Hepatocyte (in vitro differentiated cells): ENCODE measurements at regions not wholly inside any gene's neighbourhood (a gene's known extent, or its start where the extent isn't known, plus 50 kb on each side); places are given as distances from the start of the nearest gene placed in this dataset.

Experiments used
- EZH2 ChIP-seq: fragments of 200-600 bp; sonication (generic); IDR thresholded peaks from 2 replicates; pipeline ENCODE4 v1.6.1; 2016; ENCODE audit warnings: antibody characterized with exemption, mild to moderate bottlenecking, borderline replicate concordance
- EZH2phosphoT487 ChIP-seq: fragments of 200-600 bp; sonication (generic); IDR thresholded peaks from one replicate; pipeline ENCODE4 v1.6.1; 2018; ENCODE audit warnings: antibody characterized with exemption, mild to moderate bottlenecking, low read depth, moderate library complexity; ENCODE audit not compliant: unreplicated experiment, severe bottlenecking
- TF ChIP-seq, protein P1 (sequence below): fragments of 200-600 bp; sonication (generic); IDR thresholded peaks from 2 replicates; pipeline ENCODE4 v1.5.1; 2016; ENCODE audit warnings: antibody characterized with exemption, mild to moderate bottlenecking; ENCODE audit not compliant: poor library complexity

DNA sequence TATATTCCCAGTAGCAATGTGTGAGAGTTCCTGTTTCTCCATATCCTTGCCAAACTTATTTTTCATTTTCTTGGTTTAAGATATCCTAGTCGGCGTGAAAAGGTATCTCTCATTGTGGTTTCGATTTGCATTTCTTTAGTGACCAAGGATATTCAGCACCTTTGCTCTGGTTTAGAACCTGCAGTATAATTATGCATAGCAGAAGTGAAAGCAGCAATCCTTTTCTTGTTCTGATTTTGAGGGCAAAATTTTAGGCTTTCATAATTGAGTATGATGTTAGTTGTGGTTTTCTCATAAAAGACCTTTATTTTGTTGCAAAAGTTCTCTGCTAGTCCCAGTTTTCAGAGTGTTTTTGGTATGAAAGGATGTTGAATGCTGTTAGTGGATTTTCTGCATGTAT lies 491.0 kb downstream of the FGF9 start:
- TF ChIP-seq, protein P1, sequence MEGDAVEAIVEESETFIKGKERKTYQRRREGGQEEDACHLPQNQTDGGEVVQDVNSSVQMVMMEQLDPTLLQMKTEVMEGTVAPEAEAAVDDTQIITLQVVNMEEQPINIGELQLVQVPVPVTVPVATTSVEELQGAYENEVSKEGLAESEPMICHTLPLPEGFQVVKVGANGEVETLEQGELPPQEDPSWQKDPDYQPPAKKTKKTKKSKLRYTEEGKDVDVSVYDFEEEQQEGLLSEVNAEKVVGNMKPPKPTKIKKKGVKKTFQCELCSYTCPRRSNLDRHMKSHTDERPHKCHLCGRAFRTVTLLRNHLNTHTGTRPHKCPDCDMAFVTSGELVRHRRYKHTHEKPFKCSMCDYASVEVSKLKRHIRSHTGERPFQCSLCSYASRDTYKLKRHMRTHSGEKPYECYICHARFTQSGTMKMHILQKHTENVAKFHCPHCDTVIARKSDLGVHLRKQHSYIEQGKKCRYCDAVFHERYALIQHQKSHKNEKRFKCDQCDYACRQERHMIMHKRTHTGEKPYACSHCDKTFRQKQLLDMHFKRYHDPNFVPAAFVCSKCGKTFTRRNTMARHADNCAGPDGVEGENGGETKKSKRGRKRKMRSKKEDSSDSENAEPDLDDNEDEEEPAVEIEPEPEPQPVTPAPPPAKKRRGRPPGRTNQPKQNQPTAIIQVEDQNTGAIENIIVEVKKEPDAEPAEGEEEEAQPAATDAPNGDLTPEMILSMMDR: no peak
- TF ChIP-seq EZH2 (no peak), EZH2phosphoT487 (no peak)
